HG02798 (cell line): ENCODE measurements at regions not wholly inside any gene's neighbourhood (a gene's known extent, or its start where the extent isn't known, plus 50 kb on each side); places are given as distances from the start of the nearest gene placed in this dataset.
"Not testable (repeated sequence)": the region's sequence is repeated elsewhere in the genome, so short reads cannot be mapped to it uniquely, and the experiment has no call there.

Experiments
- ATAC-seq: cut with Tn5 transposase; IDR thresholded peaks from one replicate; pipeline ENCODE4 v1.9.1; 2021; ENCODE audit warnings: mild to moderate bottlenecking; ENCODE audit not compliant: unreplicated experiment, poor library complexity

GRCh38 chr3:34102288-34102687, 303.9 kb downstream of the PDCD6IP start:
- ATAC-seq = no peak

GRCh38 chr3:34106379-34106778, 307.9 kb downstream of the PDCD6IP start:
- no peak for ATAC-seq

- ATAC-seq = peak; percentile 32
Observed at GRCh38 chr3:34106879-34107278, 308.4 kb downstream of the PDCD6IP start.

- ATAC-seq = peak; percentile 61
Observed at GRCh38 chr3:34107669-34108068, 309.2 kb downstream of the PDCD6IP start.

GRCh38 chr3:34109021-34109420, 310.6 kb downstream of the PDCD6IP start:
- no peak for ATAC-seq

- peak; percentile 45 for ATAC-seq
Observed at GRCh38 chr3:34109846-34110245, 311.4 kb downstream of the PDCD6IP start.

- ATAC-seq = no peak
Observed at GRCh38 chr3:34111361-34111760, 312.9 kb downstream of the PDCD6IP start.

- not testable (repeated sequence) for ATAC-seq
Observed at GRCh38 chr3:34112261-34112660, 313.8 kb downstream of the PDCD6IP start.

GRCh38 chr3:34131091-34131490, 332.7 kb downstream of the PDCD6IP start:
- no peak for ATAC-seq

GRCh38 chr3:34132069-34132692, 333.8 kb downstream of the PDCD6IP start:
- no peak for ATAC-seq

GRCh38 chr3:34139566-34139965, 341.1 kb downstream of the PDCD6IP start:
- no peak for ATAC-seq

GRCh38 chr3:34140616-34141015, 342.2 kb downstream of the PDCD6IP start:
- no peak for ATAC-seq

GRCh38 chr3:34141841-34142337, 343.5 kb downstream of the PDCD6IP start:
- no peak for ATAC-seq

- no peak for ATAC-seq
Observed at GRCh38 chr3:34145796-34146195, 347.4 kb downstream of the PDCD6IP start.

GRCh38 chr3:34146596-34146995, 348.2 kb downstream of the PDCD6IP start:
- no peak for ATAC-seq

- ATAC-seq = no peak
Observed at GRCh38 chr3:34150992-34151391, 352.6 kb downstream of the PDCD6IP start.

GRCh38 chr3:34152656-34153055, 354.2 kb downstream of the PDCD6IP start:
- ATAC-seq = no peak

- ATAC-seq = peak; percentile 49
Observed at GRCh38 chr3:34155108-34155507, 356.7 kb downstream of the PDCD6IP start.

- ATAC-seq = peak; percentile 28
Observed at GRCh38 chr3:34155666-34156065, 357.2 kb downstream of the PDCD6IP start.

GRCh38 chr3:34157491-34157890, 359.1 kb downstream of the PDCD6IP start:
- ATAC-seq = no peak

GRCh38 chr3:34159613-34160420, 361.4 kb downstream of the PDCD6IP start:
- no peak for ATAC-seq

GRCh38 chr3:34169636-34170035, 371.2 kb downstream of the PDCD6IP start:
- not testable (repeated sequence) for ATAC-seq
